Stimulated activated CD4-positive, alpha-beta T cell treated with anti-CD3 and anti-CD28 coated beads, TNF-alpha, amount 100 ng/mL, for 48 hours (primary cell): ENCODE measurements at regions not wholly inside any gene's neighbourhood (a gene's known extent, or its start where the extent isn't known, plus 50 kb on each side); places are given as distances from the start of the nearest gene placed in this dataset.

Source experiments
- DNase-seq, 3 donors: peaks; one replicate each; pipeline ENCODE4 v3.0.0-alpha.2; 2020; ENCODE audit warnings: low read depth in 3 of 3

GRCh38 chr6:133693565-133693964 lies 195.3 kb upstream of the TCF21 start:
- no peak for DNase-seq

- DNase-seq = no peak
These were observed 191.7 kb upstream of the TCF21 start for GRCh38 chr6:133697185-133697584.

GRCh38 chr6:133697666-133698065 lies 191.2 kb upstream of the TCF21 start:
- no peak for DNase-seq

DNA sequence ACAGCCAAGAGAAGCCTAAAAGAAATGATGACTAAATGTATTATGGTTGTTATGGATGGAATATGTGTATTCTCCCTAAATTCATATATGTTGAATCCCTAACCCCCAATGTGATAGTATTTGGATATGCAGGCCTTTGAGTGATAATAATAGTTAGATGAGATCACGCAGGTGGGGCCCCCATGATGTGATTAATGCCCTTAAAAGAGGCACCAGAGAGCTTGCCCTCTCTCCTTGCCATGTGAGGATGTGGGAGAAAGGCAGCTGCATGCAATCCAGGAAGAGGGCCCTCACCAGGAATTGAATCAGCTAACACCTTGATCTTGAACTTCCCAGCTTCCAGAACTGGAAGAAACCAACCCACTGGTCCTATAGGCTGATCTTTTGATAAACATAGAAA lies 190.6 kb upstream of the TCF21 start:
- no peak for DNase-seq

DNA sequence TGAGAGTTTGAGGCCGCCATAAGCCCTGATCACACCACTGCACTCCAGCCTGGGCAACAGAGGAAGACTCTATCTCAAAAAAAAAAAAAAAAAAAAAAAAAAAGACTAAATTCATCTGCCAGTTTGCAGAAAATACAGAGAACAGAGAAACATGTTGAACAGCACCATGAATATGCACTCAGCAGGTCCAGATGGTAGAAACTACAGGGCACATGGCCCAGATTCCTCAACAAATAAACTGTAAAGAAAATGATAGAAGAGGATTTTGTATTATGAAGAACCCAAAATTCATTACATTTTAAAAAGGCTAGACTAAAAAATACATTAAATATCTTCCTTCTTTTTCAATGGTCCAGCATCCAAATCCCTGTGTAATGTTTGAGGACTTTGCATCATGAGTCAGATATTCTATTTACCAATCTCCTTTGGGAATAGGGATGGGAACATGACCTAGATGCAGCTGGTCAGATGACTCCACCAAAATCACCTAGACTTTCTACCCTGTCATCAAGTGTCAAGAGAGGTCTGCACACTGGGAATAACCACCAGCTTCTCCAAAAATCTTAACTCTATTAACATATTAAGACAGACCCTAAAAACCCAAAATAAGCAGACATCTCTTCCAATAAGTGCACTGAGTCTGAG lies 189.1 kb upstream of the TCF21 start:
- no peak for DNase-seq

- no peak for DNase-seq
These were observed 187.1 kb upstream of the TCF21 start for GRCh38 chr6:133701633-133702331.

DNA sequence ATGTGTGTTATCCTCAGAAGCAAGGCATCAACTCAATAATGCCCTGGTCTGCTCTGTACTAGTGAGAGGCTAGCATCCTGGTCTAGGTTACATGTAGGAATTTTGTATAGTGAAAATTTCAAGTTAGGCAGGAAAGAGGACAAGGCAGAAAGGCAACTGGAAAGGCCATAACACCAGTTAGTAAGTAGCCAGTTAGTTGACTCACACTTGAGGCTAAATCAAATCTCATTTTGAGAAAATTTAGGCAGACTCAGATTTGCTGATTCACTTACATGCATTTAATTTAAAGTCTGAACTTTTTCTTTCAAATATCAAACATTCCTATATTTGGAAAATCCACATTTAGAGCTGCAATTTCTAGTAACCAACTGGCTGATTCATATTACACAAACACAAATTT lies 184.5 kb upstream of the TCF21 start:
- no peak for DNase-seq

DNA sequence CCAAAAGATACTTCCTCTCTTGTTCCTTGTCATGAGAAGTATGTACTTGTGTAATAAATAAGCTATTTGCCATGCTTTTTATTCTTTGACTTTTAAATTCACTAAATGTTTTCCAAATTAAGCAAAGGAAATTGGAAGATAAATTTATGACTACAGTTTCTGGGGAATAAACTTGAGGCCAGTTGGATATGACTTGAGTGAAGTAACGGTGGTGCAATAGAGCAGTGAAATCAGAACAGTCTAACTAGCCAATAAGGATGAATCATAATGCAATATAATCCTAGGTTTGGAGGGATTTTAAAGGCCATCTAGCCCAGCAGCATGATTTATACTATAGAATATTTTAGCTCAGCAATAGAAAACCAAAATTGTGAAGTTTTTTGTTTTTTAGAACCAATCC lies 183.8 kb upstream of the TCF21 start:
- DNase-seq = no peak

- no peak for DNase-seq
These were observed 183.2 kb upstream of the TCF21 start for GRCh38 chr6:133705731-133706130.

- DNase-seq = no peak
These were observed 181.5 kb upstream of the TCF21 start for GRCh38 chr6:133707456-133707855.

GRCh38 chr6:133710826-133711225 lies 178.1 kb upstream of the TCF21 start:
- no peak for DNase-seq

DNA sequence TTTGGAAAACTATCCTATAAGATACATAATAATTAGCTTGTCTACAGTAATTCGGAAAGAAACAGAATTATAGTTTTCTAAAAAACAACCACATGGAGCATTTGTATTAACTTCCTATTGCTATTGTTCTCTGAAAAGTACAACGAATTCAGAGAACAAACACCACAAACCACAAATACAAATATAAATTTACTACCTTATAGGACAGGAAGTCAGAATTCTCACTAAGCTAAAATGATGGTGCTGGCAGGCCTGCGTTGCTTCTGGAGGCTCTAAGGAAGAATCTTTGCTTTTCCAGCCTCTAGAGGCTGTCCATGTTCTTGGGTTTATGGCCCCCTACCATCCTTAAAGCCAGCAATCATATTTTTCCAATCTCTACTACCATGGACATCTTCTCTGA lies 173.6 kb upstream of the TCF21 start:
- no peak for DNase-seq

DNA sequence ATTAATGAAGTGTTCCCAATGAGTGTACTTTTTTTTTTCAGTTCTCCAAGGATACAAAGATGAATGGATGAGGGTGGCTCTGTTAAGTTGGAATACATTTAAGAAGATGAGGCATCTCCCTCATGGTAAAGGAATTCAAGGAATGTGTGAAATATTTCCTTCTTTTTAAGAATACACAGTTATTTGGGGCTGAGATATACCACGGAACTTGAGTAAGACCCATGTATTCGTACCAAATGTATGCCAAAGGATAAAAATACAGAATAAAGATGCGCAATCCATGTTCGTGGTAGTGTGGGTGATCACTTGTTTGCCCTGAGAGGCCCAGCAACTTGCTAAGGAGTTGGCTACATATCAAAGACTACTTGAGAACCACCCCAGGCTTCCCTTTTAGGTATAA lies 164.2 kb upstream of the TCF21 start:
- DNase-seq = no peak

- DNase-seq = no peak
These were observed 162.7 kb upstream of the TCF21 start for GRCh38 chr6:133726188-133726587.

DNA sequence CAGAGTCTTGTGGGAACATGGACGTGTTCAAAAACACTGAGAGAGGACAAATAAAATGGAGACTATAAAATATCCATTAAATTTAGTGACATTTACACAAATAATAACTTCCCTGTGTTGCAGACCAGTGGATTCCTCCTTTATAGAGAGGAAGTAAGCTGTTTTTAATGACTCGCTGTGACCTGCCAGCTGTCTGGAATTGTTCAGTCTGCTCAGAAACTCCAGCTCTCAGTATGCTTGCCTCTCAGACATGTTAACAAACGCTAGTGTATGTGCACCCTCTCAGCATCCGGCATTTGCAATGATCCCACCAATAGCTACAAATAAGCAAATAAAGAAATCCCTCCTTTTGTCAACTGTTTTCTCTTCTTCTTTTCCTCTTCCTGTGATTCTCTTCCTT lies 158.0 kb upstream of the TCF21 start:
- DNase-seq = no peak

DNA sequence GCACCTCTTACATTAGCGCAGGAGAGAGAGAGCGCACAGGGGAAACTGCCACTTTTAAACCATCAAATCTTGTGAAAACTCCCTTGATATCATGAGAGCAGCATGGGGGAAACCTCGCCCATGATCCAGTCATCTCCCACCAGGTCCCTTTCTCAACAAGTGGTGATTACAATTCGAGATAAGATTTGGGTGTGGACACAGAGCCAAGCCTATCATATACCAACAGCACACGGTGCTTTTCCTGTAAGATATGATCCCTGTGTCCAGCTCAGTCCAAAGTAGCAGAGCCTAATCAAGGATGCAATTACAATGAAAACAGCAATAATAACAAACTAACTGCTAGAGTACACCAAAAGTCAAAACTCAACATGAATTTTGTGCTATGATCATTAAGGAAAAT lies 148.7 kb upstream of the TCF21 start:
- no peak for DNase-seq

- no peak for DNase-seq
These were observed 148.1 kb upstream of the TCF21 start for GRCh38 chr6:133740816-133741215.

GRCh38 chr6:133741375-133741861 lies 147.5 kb upstream of the TCF21 start:
- no peak for DNase-seq

GRCh38 chr6:133743621-133744020 lies 145.3 kb upstream of the TCF21 start:
- no peak for DNase-seq

DNA sequence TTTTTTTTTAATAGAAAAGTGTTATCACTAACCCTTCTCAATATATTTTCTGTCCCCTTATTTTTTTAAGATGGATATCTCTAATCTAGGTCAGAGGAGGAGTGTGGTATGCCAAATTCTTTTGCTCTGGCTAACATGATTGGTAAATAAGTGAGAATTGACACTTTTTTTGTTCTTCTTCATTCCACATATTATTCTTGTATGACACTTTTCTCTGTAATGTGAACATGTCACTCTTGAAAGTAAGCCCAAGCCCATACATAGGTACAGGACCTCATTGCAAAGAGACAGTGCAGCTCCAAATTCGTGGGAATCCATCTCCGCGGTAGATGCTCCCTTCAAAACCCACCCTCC lies 142.5 kb upstream of the TCF21 start:
- no peak for DNase-seq

GRCh38 chr6:133748628-133749027 lies 140.3 kb upstream of the TCF21 start:
- DNase-seq = no peak

GRCh38 chr6:133749427-133749826 lies 139.5 kb upstream of the TCF21 start:
- no peak for DNase-seq

GRCh38 chr6:133752129-133752528 lies 136.8 kb upstream of the TCF21 start:
- DNase-seq = no peak

DNA sequence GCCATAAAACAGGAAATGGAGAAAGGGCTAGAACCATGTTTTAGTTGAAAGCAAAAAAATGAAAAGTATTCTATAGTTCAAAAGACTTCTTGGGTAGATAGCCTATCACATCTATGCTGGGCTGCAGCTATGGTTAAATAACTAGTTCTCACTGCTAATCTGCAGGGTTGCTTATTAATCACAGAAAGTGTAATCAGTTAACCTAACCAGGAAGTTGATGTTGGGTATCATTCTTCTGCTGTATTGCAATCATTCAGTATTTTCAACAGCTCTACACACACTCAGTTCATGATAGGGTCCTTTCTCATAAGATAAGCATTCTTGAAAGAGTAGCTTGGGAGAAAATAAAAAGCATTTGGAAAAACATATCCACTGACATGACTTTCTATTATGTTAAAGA lies 135.2 kb upstream of the TCF21 start:
- no peak for DNase-seq
